Tibial artery (tissue), 4 donors: ENCODE measurements at regions not wholly inside any gene's neighbourhood (a gene's known extent, or its start where the extent isn't known, plus 50 kb on each side); places are given as distances from the start of the nearest gene placed in this dataset.

Source experiments
- DNase-seq, 2 donors: peaks; one replicate each; pipeline ENCODE4 v3.0.0-alpha.2; 2019
- H3K27ac ChIP-seq, 2 donors: fragments of 200-600 bp; sonication (generic) in 1 of 2; 1 replicate in 1 of 2; 2 replicates in 1 of 2; pipeline ENCODE4 v1.5.1; 2018 to 2019; ENCODE audit warnings: mild to moderate bottlenecking in 1 of 2
- H3K27me3 ChIP-seq, 2 donors: fragments of 200-600 bp; sonication (generic) in 1 of 2; one replicate each; pipeline versions ENCODE4 v1.5.1 to v1.6.0; 2016 to 2019
- H3K36me3 ChIP-seq, 3 donors: fragments of 200-600 bp; sonication (generic) in 2 of 3; one replicate each; pipeline ENCODE4 v1.5.1; 2016 to 2019; ENCODE audit warnings: mild to moderate bottlenecking in 2 of 3
- H3K4me1 ChIP-seq, 4 donors: fragments of 200-600 bp; sonication (generic) in 2 of 4; 1 replicate in 3 of 4; 2 replicates in 1 of 4; pipeline ENCODE4 v1.5.1; 2016 to 2019
- H3K4me3 ChIP-seq, 2 donors: fragments of 200-600 bp; sonication (generic) in 1 of 2; 1 replicate in 1 of 2; 2 replicates in 1 of 2; pipeline ENCODE4 v1.5.1; 2018 to 2019; ENCODE audit warnings: mild to moderate bottlenecking in 2 of 2
- H3K9me3 ChIP-seq, 3 donors: fragments of 200-600 bp; sonication (generic) in 1 of 3; one replicate each; pipeline ENCODE4 v1.5.1; 2016 to 2019
- intact Hi-C: fragments of 100-400 bp; cut with DNase I; formaldehyde crosslinking; loops from one replicate; pipeline ENCODE4 v1.15.0; 2023; ENCODE audit warnings: low total_unique reads
- TF ChIP-seq, protein P1 (sequence below), 2 experiments: fragments of 200-600 bp in 1 of 2; fragments of 450-650 bp in 1 of 2; IDR thresholded peaks; one replicate each; pipeline ENCODE4 v1.5.1; 2017 to 2019; ENCODE audit warnings: antibody characterized with exemption in 2 of 2, mild to moderate bottlenecking in 1 of 2, moderate library complexity in 1 of 2

DNA sequence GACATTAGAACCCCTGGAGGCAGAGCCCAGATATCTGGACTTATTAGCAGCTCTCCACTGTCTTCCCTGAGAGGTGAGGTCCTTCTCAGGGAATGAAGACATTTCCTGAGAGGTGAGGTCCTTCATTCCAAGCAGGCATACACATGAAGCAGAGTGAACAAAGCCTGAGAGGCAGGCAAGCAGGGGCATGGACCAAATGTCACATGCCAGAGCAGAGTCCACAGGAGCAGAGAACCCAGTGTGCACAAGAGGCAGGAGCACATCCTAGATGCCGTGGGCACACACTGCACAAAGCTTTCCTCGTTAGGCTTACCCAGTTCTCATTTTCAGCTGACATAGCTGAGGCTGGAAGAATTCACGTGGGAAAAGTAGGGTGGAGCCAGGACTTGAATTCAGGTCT, 759.9 kb upstream of the HS6ST1 start:
- no peak overlapping the region for H3K4me3 ChIP-seq
- no peaks in the 10 kb centered on the region for H3K36me3 ChIP-seq
- H3K9me3 ChIP-seq, result no peaks in the 10 kb centered on the region
- no peaks in the 10 kb centered on the region for H3K4me1 ChIP-seq
- no peaks in the 10 kb centered on the region for H3K27me3 ChIP-seq
- H3K27ac ChIP-seq, result no peak overlapping the region
- TF ChIP-seq, protein P1, sequence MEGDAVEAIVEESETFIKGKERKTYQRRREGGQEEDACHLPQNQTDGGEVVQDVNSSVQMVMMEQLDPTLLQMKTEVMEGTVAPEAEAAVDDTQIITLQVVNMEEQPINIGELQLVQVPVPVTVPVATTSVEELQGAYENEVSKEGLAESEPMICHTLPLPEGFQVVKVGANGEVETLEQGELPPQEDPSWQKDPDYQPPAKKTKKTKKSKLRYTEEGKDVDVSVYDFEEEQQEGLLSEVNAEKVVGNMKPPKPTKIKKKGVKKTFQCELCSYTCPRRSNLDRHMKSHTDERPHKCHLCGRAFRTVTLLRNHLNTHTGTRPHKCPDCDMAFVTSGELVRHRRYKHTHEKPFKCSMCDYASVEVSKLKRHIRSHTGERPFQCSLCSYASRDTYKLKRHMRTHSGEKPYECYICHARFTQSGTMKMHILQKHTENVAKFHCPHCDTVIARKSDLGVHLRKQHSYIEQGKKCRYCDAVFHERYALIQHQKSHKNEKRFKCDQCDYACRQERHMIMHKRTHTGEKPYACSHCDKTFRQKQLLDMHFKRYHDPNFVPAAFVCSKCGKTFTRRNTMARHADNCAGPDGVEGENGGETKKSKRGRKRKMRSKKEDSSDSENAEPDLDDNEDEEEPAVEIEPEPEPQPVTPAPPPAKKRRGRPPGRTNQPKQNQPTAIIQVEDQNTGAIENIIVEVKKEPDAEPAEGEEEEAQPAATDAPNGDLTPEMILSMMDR (IDR thresholded peaks at IDR 0.05), result no peak
- intact Hi-C loops, result no loop called here
- no peak for DNase-seq

DNA sequence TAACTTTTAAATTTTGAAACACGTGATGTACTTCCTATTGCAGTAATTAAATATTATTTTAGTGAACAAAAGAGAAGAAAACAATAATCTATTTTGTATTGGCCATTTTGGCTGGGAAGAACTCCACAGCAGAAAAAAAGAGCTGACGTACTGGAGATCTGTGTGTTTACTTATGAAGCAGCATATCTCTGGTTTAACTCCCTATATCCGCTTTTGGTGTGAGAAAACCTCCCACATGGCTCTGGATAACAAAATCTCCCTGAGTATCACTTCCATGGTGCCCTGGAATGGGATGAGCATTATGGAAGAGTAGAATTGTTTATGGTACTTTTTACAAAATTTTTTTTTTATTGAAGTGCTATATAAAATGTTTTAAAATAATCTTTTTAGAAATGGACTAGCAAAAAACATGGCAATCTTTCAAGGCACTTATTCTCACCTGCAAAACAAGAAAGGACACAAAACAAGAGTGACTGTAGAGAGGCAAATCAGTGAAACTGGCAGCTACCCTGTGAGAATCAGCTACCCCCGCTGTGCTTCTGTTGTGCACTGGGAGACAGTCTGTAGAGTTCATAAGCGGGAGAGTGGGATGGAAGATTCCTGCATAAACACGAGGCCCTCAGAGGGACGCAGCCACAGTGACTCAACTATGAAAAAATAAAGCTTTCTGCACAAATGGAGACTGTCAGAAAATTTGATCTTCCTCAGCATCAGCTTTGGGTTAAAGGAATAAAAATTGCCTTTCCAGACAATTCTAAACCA, 762.2 kb upstream of the HS6ST1 start:
- TF ChIP-seq, protein P1 (IDR thresholded peaks at IDR 0.05), result no peak
- DNase-seq, result no peak
- Histone ChIP-seq H3K27me3 (no peaks in the 10 kb centered on the region), H3K36me3 (no peaks in the 10 kb centered on the region), H3K27ac (no peak overlapping the region), H3K9me3 (no peaks in the 10 kb centered on the region), H3K4me3 (no peak overlapping the region), H3K4me1 (no peaks in the 10 kb centered on the region)
- intact Hi-C loops, result no loop called here

DNA sequence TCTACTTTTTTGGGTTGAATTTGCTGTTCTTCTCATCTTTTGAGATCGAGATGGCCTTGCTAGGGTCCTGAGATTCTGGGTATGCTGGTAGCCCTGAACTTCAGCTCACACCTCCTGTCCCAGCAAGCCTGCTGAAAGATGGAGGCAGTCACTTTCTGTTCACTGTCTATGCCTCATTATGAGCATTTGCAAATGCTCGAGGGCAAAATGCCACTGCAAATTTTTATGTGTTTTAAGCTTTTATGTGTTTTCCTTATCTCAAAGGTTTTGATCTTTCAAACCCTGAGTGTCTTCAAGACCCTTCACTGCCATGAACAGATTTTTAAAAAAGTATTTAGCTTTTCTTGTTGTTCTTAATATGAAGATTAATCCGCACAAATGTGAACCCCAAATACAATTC, 766.7 kb upstream of the HS6ST1 start:
- Histone ChIP-seq H3K36me3 (no peaks in the 10 kb centered on the region), H3K27ac (no peak overlapping the region), H3K4me1 (peaks cover 0 to 5% (median 2%) of the 10 kb centered on the region in 4 donors), H3K4me3 (no peak overlapping the region), H3K9me3 (no peaks in the 10 kb centered on the region), H3K27me3 (no peaks in the 10 kb centered on the region)
- TF ChIP-seq, protein P1 (IDR thresholded peaks at IDR 0.05), result no peak
- DNase-seq, result no peak
- intact Hi-C loops, result no loop called here

DNA sequence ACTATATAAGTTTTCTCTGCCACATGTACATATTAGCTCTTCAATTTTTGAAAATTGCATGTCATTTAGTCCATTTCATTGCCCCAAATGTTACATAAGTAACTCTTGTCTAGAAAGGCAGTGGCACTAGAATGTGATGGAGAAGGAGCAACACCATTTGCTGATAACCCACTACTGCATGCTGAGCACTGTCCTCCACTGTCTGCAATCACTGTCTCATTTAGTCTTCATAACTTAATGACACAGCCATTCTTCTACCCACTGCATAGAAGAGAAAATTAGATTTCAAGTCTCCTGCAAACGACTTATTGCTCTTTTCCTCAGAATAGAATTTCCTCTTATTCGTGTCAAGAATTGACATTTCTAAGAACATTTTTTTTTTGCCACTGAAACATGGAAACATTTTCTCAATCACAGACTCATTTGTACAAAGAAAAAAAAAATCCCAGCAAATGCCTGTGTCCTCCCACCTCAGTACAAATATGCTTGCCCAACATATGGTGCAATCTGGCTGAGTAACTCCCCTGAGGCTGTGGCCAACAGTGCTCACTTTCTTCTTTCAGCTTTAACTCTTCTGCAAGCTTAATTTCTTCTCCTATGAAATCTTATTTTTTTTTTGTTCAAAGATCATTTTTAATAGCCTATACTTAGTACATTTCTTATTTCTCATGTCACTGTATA, 768.6 kb upstream of the HS6ST1 start:
- Histone ChIP-seq H3K27ac (no peak overlapping the region), H3K9me3 (no peaks in the 10 kb centered on the region), H3K4me1 (peaks cover 0 to 5% (median 2%) of the 10 kb centered on the region in 4 donors), H3K4me3 (no peak overlapping the region), H3K36me3 (no peaks in the 10 kb centered on the region), H3K27me3 (no peaks in the 10 kb centered on the region)
- DNase-seq, result peak in 1 of 2 donors; percentile 42
- TF ChIP-seq, protein P1 (IDR thresholded peaks at IDR 0.05), result no peak
- intact Hi-C loops, result no loop called here

DNA sequence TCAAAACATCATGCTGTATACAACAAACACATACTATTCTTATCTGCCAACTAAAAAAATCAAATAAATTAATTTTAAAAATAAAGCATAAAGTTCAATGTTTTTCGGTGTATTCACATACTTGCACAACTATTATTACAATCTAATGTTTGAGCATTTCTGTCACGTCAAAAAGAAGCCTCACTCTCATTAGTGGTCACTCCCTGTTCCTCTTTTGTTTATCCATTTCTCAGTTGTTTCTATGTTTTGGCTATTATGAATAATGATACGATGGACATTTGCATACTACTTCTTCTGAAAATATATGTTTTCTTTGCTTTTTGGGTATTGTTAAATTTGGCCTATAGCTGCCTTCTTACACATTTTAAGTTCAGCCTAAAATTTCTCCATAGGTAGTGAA, 773.0 kb upstream of the HS6ST1 start:
- TF ChIP-seq, protein P1 (IDR thresholded peaks at IDR 0.05), result no peak
- no peaks in the 10 kb centered on the region for H3K9me3 ChIP-seq
- H3K4me1 ChIP-seq, result peaks cover 0 to 5% (median 2%) of the 10 kb centered on the region in 4 donors
- no peak overlapping the region for H3K4me3 ChIP-seq
- no peak for DNase-seq
- no peak overlapping the region for H3K27ac ChIP-seq
- H3K36me3 ChIP-seq, result no peaks in the 10 kb centered on the region
- no peaks in the 10 kb centered on the region for H3K27me3 ChIP-seq
- intact Hi-C loops, result no loop called here
